ENCODE measurements at regions not wholly inside any gene's neighbourhood (a gene's known extent, or its start where the extent isn't known, plus 50 kb on each side); places are given as distances from the start of the nearest gene placed in this dataset.

GRCh38 chr5:28400076-28400475, 1361.7 kb upstream of the CDH9 start:
- no peak overlapping the region for H3K27ac Mint-ChIP-seq
- no peaks in the 10 kb centered on the region for H3K27me3 ChIP-seq (ENCODE audit: insufficient read depth)
- H3K27me3 Mint-ChIP-seq (ENCODE audit: insufficient read depth, low read depth, poor library complexity), result peaks cover 3% of the 10 kb centered on the region
- no peaks in the 10 kb centered on the region for H3K36me3 Mint-ChIP-seq (ENCODE audit: low read depth)
- peaks cover 12% of the 10 kb centered on the region for H3K4me1 Mint-ChIP-seq
- no peak overlapping the region for H3K4me2 ChIP-seq
- H3K9me3 Mint-ChIP-seq, result no peaks in the 10 kb centered on the region
- no peaks in the 10 kb centered on the region for H3K79me2 ChIP-seq (replicated peaks; ENCODE audit: insufficient read depth)
- no peak overlapping the region for H3K4me3 ChIP-seq
- no peaks in the 10 kb centered on the region for H3K9me2 ChIP-seq (ENCODE audit: insufficient read depth)
- H3K4me3 Mint-ChIP-seq, result no peak overlapping the region
- H3K27ac ChIP-seq (ENCODE audit: low read depth), result no peak overlapping the region
- no peak for TF ChIP-seq CREB1 (CRISPR knock-in tag; IDR thresholded peaks at IDR 0.05; ENCODE audit: low read depth)
- TF ChIP-seq EZH2 (IDR thresholded peaks at IDR 0.05; ENCODE audit: low read depth, unreplicated experiment), result no peak
- TF ChIP-seq EZH2phosphoT487 (IDR thresholded peaks at IDR 0.05; ENCODE audit: unreplicated experiment), result no peak
- no peak for TF ChIP-seq ETS1 (IDR thresholded peaks at IDR 0.05)
- TF ChIP-seq STAT1 (IDR thresholded peaks at IDR 0.05; ENCODE audit: unreplicated experiment), result no peak
- no peak for TF ChIP-seq CTCF (conservative IDR thresholded peaks at IDR 0.05; ENCODE audit: low read depth in 2 of 2)
- no peak for TF ChIP-seq NANOG (IDR thresholded peaks at IDR 0.05; ENCODE audit: borderline replicate concordance)
- no peak for TF ChIP-seq REST (IDR thresholded peaks at IDR 0.05; ENCODE audit: unreplicated experiment)
- no peaks in the 10 kb centered on the region for H3K36me3 ChIP-seq (ENCODE audit: insufficient read depth)
- H3K4me1 ChIP-seq (ENCODE audit: insufficient read depth), result no peaks in the 10 kb centered on the region
- ATAC-seq, result no peak
- H2AFZ ChIP-seq, result no peak overlapping the region
- no peaks in the 10 kb centered on the region for H3F3A ChIP-seq (replicated peaks; ENCODE audit: low read depth)
- H4K20me1 ChIP-seq (replicated peaks; ENCODE audit: insufficient read depth), result no peaks in the 10 kb centered on the region
- no peak for DNase-seq (ENCODE audit: low spot score)

GRCh38 chr5:28399211-28399610, 1360.8 kb upstream of the CDH9 start:
- H3F3A ChIP-seq (replicated peaks; ENCODE audit: low read depth), result no peaks in the 10 kb centered on the region
- no peak for ATAC-seq
- no peaks in the 10 kb centered on the region for H3K79me2 ChIP-seq (replicated peaks; ENCODE audit: insufficient read depth)
- no peak overlapping the region for H3K4me3 Mint-ChIP-seq
- no peak for DNase-seq (ENCODE audit: low spot score)
- no peak overlapping the region for H3K4me2 ChIP-seq
- H3K4me1 Mint-ChIP-seq, result peaks cover 12% of the 10 kb centered on the region
- no peak for TF ChIP-seq EZH2 (IDR thresholded peaks at IDR 0.05; ENCODE audit: low read depth, unreplicated experiment)
- peaks cover 3% of the 10 kb centered on the region for H3K27me3 Mint-ChIP-seq (ENCODE audit: insufficient read depth, low read depth, poor library complexity)
- H3K9me2 ChIP-seq (ENCODE audit: insufficient read depth), result no peaks in the 10 kb centered on the region
- no peaks in the 10 kb centered on the region for H3K36me3 ChIP-seq (ENCODE audit: insufficient read depth)
- H3K9me3 Mint-ChIP-seq, result no peaks in the 10 kb centered on the region
- no peak overlapping the region for H2AFZ ChIP-seq
- no peaks in the 10 kb centered on the region for H3K27me3 ChIP-seq (ENCODE audit: insufficient read depth)
- H3K27ac ChIP-seq (ENCODE audit: low read depth), result no peak overlapping the region
- H3K36me3 Mint-ChIP-seq (ENCODE audit: low read depth), result no peaks in the 10 kb centered on the region
- H3K4me1 ChIP-seq (ENCODE audit: insufficient read depth), result no peaks in the 10 kb centered on the region
- H3K4me3 ChIP-seq, result no peak overlapping the region
- no peak overlapping the region for H3K27ac Mint-ChIP-seq
- H4K20me1 ChIP-seq (replicated peaks; ENCODE audit: insufficient read depth), result no peaks in the 10 kb centered on the region

Measured in GM23338 (cell line).